Sciatic nerve (tissue), 2 donors: ENCODE measurements at regions not wholly inside any gene's neighbourhood (a gene's known extent, or its start where the extent isn't known, plus 50 kb on each side); places are given as distances from the start of the nearest gene placed in this dataset.

Source experiments
- ATAC-seq: fragments of 200-7000 bp; cut with Tn5 transposase; one replicate; pipeline ENCODE4 v1.9.1; 2020; ENCODE audit warnings: mild to moderate bottlenecking, moderate library complexity
- DNase-seq: peaks from one replicate; pipeline ENCODE4 v3.0.0-alpha.2; 2020; ENCODE audit warnings: low spot score
- intact Hi-C: fragments of 100-400 bp; cut with DNase I; formaldehyde crosslinking; loops from one replicate; pipeline ENCODE4 v1.14.2; 2022
- donor health status: DM: no; HTN: no; CAD: no.
- donor health status: DM: no; HTN: no; CAD: no.

GRCh38 chr15:34700891-34701427 lies 53.8 kb downstream of the GJD2 start:
- ATAC-seq (no peak), DNase-seq (no peak)
- intact Hi-C loops: loop anchor here (10.0 kb wide), 1 partner anchor 214 kb away; no protein-coding TSS in a partner anchor

- DNase-seq: no peak
- ATAC-seq: no peak
- intact Hi-C loops: loop anchor here (10.0 kb wide), 1 partner anchor 215 kb away; no protein-coding TSS in a partner anchor
These were observed 54.7 kb downstream of the GJD2 start for GRCh38 chr15:34699968-34700640.

GRCh38 chr15:34696506-34696905 lies 58.3 kb downstream of the GJD2 start:
- ATAC-seq: no peak
- intact Hi-C loops: no loop called here
- DNase-seq: no peak

- intact Hi-C loops: no loop called here
- ATAC-seq: no peak
These were observed 61.6 kb downstream of the GJD2 start for GRCh38 chr15:34693053-34693744.

GRCh38 chr15:34691034-34691433 lies 63.8 kb downstream of the GJD2 start:
- DNase-seq: no peak

More at GRCh38 chr15:34693053-34693744, 61.6 kb downstream of the GJD2 start:
- DNase-seq: no peak

GRCh38 chr15:34688699-34689098 lies 66.1 kb downstream of the GJD2 start:
- ATAC-seq (no peak), DNase-seq (no peak)
- intact Hi-C loops: no loop called here

More at GRCh38 chr15:34691034-34691433, 63.8 kb downstream of the GJD2 start:
- no peak for ATAC-seq
- intact Hi-C loops: no loop called here

GRCh38 chr15:34684351-34684750 lies 70.4 kb downstream of the GJD2 start:
- no peak for DNase-seq
- intact Hi-C loops: no loop called here
- no peak for ATAC-seq

GRCh38 chr15:34682674-34683073 lies 72.1 kb downstream of the GJD2 start:
- ATAC-seq (no peak), DNase-seq (no peak)
- intact Hi-C loops: no loop called here

GRCh38 chr15:34679291-34679690 lies 75.5 kb downstream of the GJD2 start:
- ATAC-seq (no peak), DNase-seq (no peak)
- intact Hi-C loops: no loop called here

GRCh38 chr15:34673241-34673640 lies 81.6 kb downstream of the GJD2 start:
- intact Hi-C loops: no loop called here
- ATAC-seq (no peak), DNase-seq (no peak)

- ATAC-seq: no peak
- intact Hi-C loops: no loop called here
- no peak for DNase-seq
These were observed 82.2 kb upstream of the GOLGA8B start for GRCh38 chr15:34665498-34666116.

- DNase-seq (no peak), ATAC-seq (no peak)
- intact Hi-C loops: no loop called here
These were observed 81.0 kb upstream of the GOLGA8B start for GRCh38 chr15:34664418-34664817.

GRCh38 chr15:34663101-34663500 lies 79.7 kb upstream of the GOLGA8B start:
- intact Hi-C loops: no loop called here
- ATAC-seq: no peak

GRCh38 chr15:34659056-34659455 lies 75.6 kb upstream of the GOLGA8B start:
- DNase-seq: no peak
- no peak for ATAC-seq
- intact Hi-C loops: no loop called here

More at GRCh38 chr15:34663101-34663500, 79.7 kb upstream of the GOLGA8B start:
- DNase-seq: no peak

GRCh38 chr15:34657469-34658127 lies 74.1 kb upstream of the GOLGA8B start:
- ATAC-seq: no peak
- intact Hi-C loops: no loop called here
- DNase-seq: no peak

- DNase-seq (no peak), ATAC-seq (no peak)
- intact Hi-C loops: no loop called here
These were observed 72.8 kb upstream of the GOLGA8B start for GRCh38 chr15:34656005-34656796.

- intact Hi-C loops: no loop called here
- no peak for ATAC-seq
These were observed 71.9 kb upstream of the GOLGA8B start for GRCh38 chr15:34655326-34655725.

GRCh38 chr15:34654625-34655024 lies 71.2 kb upstream of the GOLGA8B start:
- ATAC-seq (no peak), DNase-seq (no peak)
- intact Hi-C loops: no loop called here

More at GRCh38 chr15:34655326-34655725, 71.9 kb upstream of the GOLGA8B start:
- no peak for DNase-seq

GRCh38 chr15:34653992-34654391 lies 70.5 kb upstream of the GOLGA8B start:
- intact Hi-C loops: no loop called here
- DNase-seq (no peak), ATAC-seq (no peak)
